GM23338 (cell line): ENCODE measurements at regions not wholly inside any gene's neighbourhood (a gene's known extent, or its start where the extent isn't known, plus 50 kb on each side); places are given as distances from the start of the nearest gene placed in this dataset.

Source experiments
- ATAC-seq: fragments of 200-7000 bp; cut with Tn5 transposase; 3 replicates; pipeline ENCODE4 v1.9.1; 2020
- DNase-seq: peaks from one replicate; pipeline ENCODE4 v3.0.0-alpha.2; 2015; ENCODE audit warnings: low spot score
- H2AFZ ChIP-seq: fragments of 200-600 bp; sonication (generic); 2 replicates; pipeline ENCODE4 v1.8.0; 2016; ENCODE audit warnings: antibody characterized with exemption, mild to moderate bottlenecking, moderate library complexity
- H3F3A ChIP-seq: fragments of 200-600 bp; sonication (generic); replicated peaks from 2 replicates; pipeline ENCODE4 v1.8.0; 2017; ENCODE audit warnings: antibody characterized with exemption, mixed run types, low read depth
- H3K27ac ChIP-seq: fragments of 200-600 bp; sonication (generic); 2 replicates; pipeline ENCODE4 v1.6.1; 2016; ENCODE audit warnings: low read depth
- H3K27me3 ChIP-seq: fragments of 200-600 bp; sonication (generic); 2 replicates; pipeline ENCODE4 v1.8.0; 2016; ENCODE audit warnings: mild to moderate bottlenecking, mixed run types, moderate library complexity; ENCODE audit not compliant: insufficient read depth
- H3K36me3 ChIP-seq: fragments of 200-600 bp; sonication (generic); 2 replicates; pipeline ENCODE4 v1.8.0; 2016; ENCODE audit warnings: mild to moderate bottlenecking; ENCODE audit not compliant: insufficient read depth
- H3K4me1 ChIP-seq: fragments of 200-600 bp; sonication (generic); 2 replicates; pipeline ENCODE4 v1.8.0; 2016; ENCODE audit warnings: mild to moderate bottlenecking, moderate library complexity; ENCODE audit not compliant: insufficient read depth
- H3K4me2 ChIP-seq: fragments of 200-600 bp; sonication (generic); 2 replicates; pipeline ENCODE4 v1.7.1; 2017; ENCODE audit warnings: mixed run types
- H3K4me3 ChIP-seq: fragments of 200-600 bp; sonication (generic); 2 replicates; pipeline ENCODE4 v1.6.1; 2016; ENCODE audit warnings: mixed run types
- H3K79me2 ChIP-seq: fragments of 200-600 bp; sonication (generic); replicated peaks from 2 replicates; pipeline ENCODE4 v1.8.0; 2017; ENCODE audit warnings: mild to moderate bottlenecking; ENCODE audit not compliant: insufficient read depth
- H3K9me2 ChIP-seq: fragments of 200-600 bp; sonication (generic); 2 replicates; pipeline ENCODE4 v1.8.0; 2017; ENCODE audit not compliant: insufficient read depth
- H4K20me1 ChIP-seq: fragments of 200-600 bp; sonication (generic); replicated peaks from 2 replicates; pipeline ENCODE4 v1.8.0; 2017; ENCODE audit warnings: mild to moderate bottlenecking; ENCODE audit not compliant: insufficient read depth
- H3K27ac Mint-ChIP-seq: 2 replicates; pipeline ENCODE4 v1.8.0; 2020; ENCODE audit warnings: inconsistent platforms, mild to moderate bottlenecking, moderate library complexity, mixed read lengths
- H3K27me3 Mint-ChIP-seq: 3 replicates; pipeline ENCODE4 v1.8.0; 2022; ENCODE audit warnings: low read depth, mild to moderate bottlenecking, moderate library complexity, mixed read lengths, inconsistent platforms; ENCODE audit not compliant: insufficient read depth, poor library complexity
- H3K36me3 Mint-ChIP-seq: 3 replicates; pipeline ENCODE4 v1.8.0; 2021; ENCODE audit warnings: low read depth, mild to moderate bottlenecking, inconsistent platforms, moderate library complexity, mixed read lengths
- H3K4me1 Mint-ChIP-seq: 3 replicates; pipeline ENCODE4 v1.8.0; 2020; ENCODE audit warnings: mild to moderate bottlenecking, inconsistent platforms, mixed read lengths
- H3K4me3 Mint-ChIP-seq: 3 replicates; pipeline ENCODE4 v1.8.0; 2021; ENCODE audit warnings: moderate library complexity, mild to moderate bottlenecking, inconsistent platforms, mixed read lengths
- H3K9me3 Mint-ChIP-seq: 3 replicates; pipeline ENCODE4 v1.8.0; 2020; ENCODE audit warnings: moderate library complexity, mild to moderate bottlenecking, inconsistent platforms, mixed read lengths
- CREB1 ChIP-seq: fragments of 250-450 bp; sonication (Bioruptor Pico); IDR thresholded peaks from 2 replicates; pipeline ENCODE4 v1.5.0; 2020; ENCODE audit warnings: low read depth, mild to moderate bottlenecking, moderate library complexity
- EZH2 ChIP-seq: fragments of 200-600 bp; sonication (generic); IDR thresholded peaks from one replicate; pipeline ENCODE4 v1.8.0; 2017; ENCODE audit warnings: antibody characterized with exemption, mild to moderate bottlenecking, low read depth; ENCODE audit not compliant: unreplicated experiment
- EZH2phosphoT487 ChIP-seq: fragments of 200-600 bp; sonication (generic); IDR thresholded peaks from one replicate; pipeline ENCODE4 v1.8.1; 2018; ENCODE audit warnings: antibody characterized with exemption; ENCODE audit not compliant: unreplicated experiment
- JUNB ChIP-seq: IDR thresholded peaks from one replicate; pipeline ENCODE4 v1.6.1; 2016; ENCODE audit warnings: antibody characterized with exemption; ENCODE audit not compliant: unreplicated experiment
- NANOG ChIP-seq: IDR thresholded peaks from 2 replicates; pipeline ENCODE4 v1.6.1; 2016; ENCODE audit warnings: antibody characterized with exemption, borderline replicate concordance
- POLR2AphosphoS5 ChIP-seq: IDR thresholded peaks from 2 replicates; pipeline ENCODE4 v1.6.1; 2016; ENCODE audit warnings: antibody characterized with exemption, low read depth
- STAT1 ChIP-seq: IDR thresholded peaks from one replicate; pipeline ENCODE4 v1.6.1; 2016; ENCODE audit warnings: antibody characterized with exemption; ENCODE audit not compliant: unreplicated experiment
- ZNF114 ChIP-seq: fragments of 250-450 bp; sonication (Bioruptor Pico); IDR thresholded peaks from 2 replicates; pipeline ENCODE4 v1.5.0; 2020; ENCODE audit warnings: mild to moderate bottlenecking, moderate library complexity
- ZNF331 ChIP-seq: fragments of 250-450 bp; sonication (Bioruptor Pico); IDR thresholded peaks from 2 replicates; pipeline ENCODE4 v1.5.0; 2020; ENCODE audit warnings: low read depth, mild to moderate bottlenecking, moderate library complexity
- TF ChIP-seq, protein P1 (sequence below): IDR thresholded peaks from 2 replicates; pipeline ENCODE4 v1.6.1; 2016; ENCODE audit warnings: antibody characterized with exemption
- TF ChIP-seq, protein P2 (sequence below), 2 experiments: fragments of 200-600 bp in 1 of 2; sonication (generic) in 1 of 2; conservative IDR thresholded peaks; 2 replicates each; pipeline versions ENCODE4 v1.5.1 to v1.6.1; 2016 to 2017; ENCODE audit warnings: antibody characterized with exemption in 2 of 2, low read depth in 2 of 2, mild to moderate bottlenecking in 2 of 2, moderate library complexity in 1 of 2
- TF ChIP-seq, protein P3 (sequence below): IDR thresholded peaks from one replicate; pipeline ENCODE4 v1.6.1; 2018; ENCODE audit warnings: antibody characterized with exemption; ENCODE audit not compliant: unreplicated experiment
- TF ChIP-seq, protein P4 (sequence below): fragments of 250-450 bp; sonication (Bioruptor Pico); IDR thresholded peaks from 2 replicates; pipeline ENCODE4 v1.5.0; 2020; ENCODE audit warnings: mild to moderate bottlenecking, moderate library complexity

DNA sequence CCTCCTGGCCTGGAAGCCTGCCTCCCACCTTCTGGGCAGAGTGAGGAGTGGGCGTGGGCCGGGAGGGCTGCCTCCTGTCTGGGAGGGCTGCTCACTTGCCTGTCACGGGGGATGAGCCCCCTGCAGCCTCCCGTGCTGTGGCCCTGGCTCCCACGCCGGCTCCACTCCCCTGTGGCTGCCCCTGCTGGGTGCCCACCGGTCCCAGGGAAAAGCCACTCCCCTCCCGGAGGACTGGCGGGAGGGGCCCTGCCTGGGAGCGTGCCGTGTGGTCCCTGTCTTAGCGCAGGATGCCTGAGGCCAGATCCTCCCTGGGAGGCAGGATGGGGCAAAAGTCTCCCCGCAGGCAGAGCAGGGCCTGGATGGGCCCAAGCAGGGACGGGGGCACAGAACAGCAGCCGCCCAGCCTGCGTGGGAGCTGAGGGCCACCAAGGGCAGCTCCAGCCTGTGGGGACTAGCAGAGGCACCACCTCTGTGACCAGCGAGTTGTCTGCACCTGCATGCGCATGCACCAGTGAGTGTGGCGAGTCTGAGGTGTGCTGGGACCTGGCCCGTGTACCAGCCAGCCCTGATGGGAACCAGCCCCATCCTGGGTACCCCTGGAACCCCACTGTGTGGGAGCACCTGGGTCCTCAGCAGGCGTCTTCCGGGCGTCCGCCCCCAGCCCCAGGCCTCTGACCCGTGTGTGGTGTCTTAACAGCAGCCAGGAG is 339.9 kb downstream of the SEC14L1 start:
- Histone ChIP-seq H3K4me2 (no peak overlapping the region), H3K79me2 (peaks cover 77% of the 10 kb centered on the region), H2AFZ (no peak overlapping the region), H3K9me2 (no peaks in the 10 kb centered on the region), H3K36me3 (no peaks in the 10 kb centered on the region), H3K4me3 (no peak overlapping the region), H3F3A (peaks cover 6% of the 10 kb centered on the region; the same call in 1 of the 2 replicates), H3K27ac (no peak overlapping the region; the same call in 1 of the 2 replicates), H3K27me3 (no peaks in the 10 kb centered on the region), H3K4me1 (peaks cover 34% of the 10 kb centered on the region), H4K20me1 (peaks cover 12% of the 10 kb centered on the region)
- ATAC-seq (peak; percentile 31), DNase-seq (no peak)
- Mint-ChIP-seq H3K36me3 (peaks cover 15% of the 10 kb centered on the region), H3K4me3 (no peak overlapping the region), H3K4me1 (peaks cover 42% of the 10 kb centered on the region), H3K27me3 (peaks cover 15% of the 10 kb centered on the region), H3K27ac (no peak overlapping the region), H3K9me3 (no peaks in the 10 kb centered on the region)
- no peak for TF ChIP-seq EZH2phosphoT487
- TF ChIP-seq, protein P1, sequence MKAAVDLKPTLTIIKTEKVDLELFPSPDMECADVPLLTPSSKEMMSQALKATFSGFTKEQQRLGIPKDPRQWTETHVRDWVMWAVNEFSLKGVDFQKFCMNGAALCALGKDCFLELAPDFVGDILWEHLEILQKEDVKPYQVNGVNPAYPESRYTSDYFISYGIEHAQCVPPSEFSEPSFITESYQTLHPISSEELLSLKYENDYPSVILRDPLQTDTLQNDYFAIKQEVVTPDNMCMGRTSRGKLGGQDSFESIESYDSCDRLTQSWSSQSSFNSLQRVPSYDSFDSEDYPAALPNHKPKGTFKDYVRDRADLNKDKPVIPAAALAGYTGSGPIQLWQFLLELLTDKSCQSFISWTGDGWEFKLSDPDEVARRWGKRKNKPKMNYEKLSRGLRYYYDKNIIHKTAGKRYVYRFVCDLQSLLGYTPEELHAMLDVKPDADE: no peak
- no peak for TF ChIP-seq EZH2
- TF ChIP-seq, protein P2, sequence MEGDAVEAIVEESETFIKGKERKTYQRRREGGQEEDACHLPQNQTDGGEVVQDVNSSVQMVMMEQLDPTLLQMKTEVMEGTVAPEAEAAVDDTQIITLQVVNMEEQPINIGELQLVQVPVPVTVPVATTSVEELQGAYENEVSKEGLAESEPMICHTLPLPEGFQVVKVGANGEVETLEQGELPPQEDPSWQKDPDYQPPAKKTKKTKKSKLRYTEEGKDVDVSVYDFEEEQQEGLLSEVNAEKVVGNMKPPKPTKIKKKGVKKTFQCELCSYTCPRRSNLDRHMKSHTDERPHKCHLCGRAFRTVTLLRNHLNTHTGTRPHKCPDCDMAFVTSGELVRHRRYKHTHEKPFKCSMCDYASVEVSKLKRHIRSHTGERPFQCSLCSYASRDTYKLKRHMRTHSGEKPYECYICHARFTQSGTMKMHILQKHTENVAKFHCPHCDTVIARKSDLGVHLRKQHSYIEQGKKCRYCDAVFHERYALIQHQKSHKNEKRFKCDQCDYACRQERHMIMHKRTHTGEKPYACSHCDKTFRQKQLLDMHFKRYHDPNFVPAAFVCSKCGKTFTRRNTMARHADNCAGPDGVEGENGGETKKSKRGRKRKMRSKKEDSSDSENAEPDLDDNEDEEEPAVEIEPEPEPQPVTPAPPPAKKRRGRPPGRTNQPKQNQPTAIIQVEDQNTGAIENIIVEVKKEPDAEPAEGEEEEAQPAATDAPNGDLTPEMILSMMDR (conservative IDR thresholded peaks at IDR 0.05; ENCODE audit: low read depth in 2 of 2): no peak
- TF ChIP-seq STAT1: no peak
- no peak for TF ChIP-seq ZNF114 (CRISPR knock-in tag)
- TF ChIP-seq POLR2AphosphoS5: no peak
- no peak for TF ChIP-seq JUNB
- TF ChIP-seq, protein P3, sequence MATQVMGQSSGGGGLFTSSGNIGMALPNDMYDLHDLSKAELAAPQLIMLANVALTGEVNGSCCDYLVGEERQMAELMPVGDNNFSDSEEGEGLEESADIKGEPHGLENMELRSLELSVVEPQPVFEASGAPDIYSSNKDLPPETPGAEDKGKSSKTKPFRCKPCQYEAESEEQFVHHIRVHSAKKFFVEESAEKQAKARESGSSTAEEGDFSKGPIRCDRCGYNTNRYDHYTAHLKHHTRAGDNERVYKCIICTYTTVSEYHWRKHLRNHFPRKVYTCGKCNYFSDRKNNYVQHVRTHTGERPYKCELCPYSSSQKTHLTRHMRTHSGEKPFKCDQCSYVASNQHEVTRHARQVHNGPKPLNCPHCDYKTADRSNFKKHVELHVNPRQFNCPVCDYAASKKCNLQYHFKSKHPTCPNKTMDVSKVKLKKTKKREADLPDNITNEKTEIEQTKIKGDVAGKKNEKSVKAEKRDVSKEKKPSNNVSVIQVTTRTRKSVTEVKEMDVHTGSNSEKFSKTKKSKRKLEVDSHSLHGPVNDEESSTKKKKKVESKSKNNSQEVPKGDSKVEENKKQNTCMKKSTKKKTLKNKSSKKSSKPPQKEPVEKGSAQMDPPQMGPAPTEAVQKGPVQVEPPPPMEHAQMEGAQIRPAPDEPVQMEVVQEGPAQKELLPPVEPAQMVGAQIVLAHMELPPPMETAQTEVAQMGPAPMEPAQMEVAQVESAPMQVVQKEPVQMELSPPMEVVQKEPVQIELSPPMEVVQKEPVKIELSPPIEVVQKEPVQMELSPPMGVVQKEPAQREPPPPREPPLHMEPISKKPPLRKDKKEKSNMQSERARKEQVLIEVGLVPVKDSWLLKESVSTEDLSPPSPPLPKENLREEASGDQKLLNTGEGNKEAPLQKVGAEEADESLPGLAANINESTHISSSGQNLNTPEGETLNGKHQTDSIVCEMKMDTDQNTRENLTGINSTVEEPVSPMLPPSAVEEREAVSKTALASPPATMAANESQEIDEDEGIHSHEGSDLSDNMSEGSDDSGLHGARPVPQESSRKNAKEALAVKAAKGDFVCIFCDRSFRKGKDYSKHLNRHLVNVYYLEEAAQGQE: no peak
- no peak for TF ChIP-seq NANOG
- TF ChIP-seq CREB1: no peak
- no peak for TF ChIP-seq ZNF331 (CRISPR knock-in tag)
- TF ChIP-seq, protein P4, sequence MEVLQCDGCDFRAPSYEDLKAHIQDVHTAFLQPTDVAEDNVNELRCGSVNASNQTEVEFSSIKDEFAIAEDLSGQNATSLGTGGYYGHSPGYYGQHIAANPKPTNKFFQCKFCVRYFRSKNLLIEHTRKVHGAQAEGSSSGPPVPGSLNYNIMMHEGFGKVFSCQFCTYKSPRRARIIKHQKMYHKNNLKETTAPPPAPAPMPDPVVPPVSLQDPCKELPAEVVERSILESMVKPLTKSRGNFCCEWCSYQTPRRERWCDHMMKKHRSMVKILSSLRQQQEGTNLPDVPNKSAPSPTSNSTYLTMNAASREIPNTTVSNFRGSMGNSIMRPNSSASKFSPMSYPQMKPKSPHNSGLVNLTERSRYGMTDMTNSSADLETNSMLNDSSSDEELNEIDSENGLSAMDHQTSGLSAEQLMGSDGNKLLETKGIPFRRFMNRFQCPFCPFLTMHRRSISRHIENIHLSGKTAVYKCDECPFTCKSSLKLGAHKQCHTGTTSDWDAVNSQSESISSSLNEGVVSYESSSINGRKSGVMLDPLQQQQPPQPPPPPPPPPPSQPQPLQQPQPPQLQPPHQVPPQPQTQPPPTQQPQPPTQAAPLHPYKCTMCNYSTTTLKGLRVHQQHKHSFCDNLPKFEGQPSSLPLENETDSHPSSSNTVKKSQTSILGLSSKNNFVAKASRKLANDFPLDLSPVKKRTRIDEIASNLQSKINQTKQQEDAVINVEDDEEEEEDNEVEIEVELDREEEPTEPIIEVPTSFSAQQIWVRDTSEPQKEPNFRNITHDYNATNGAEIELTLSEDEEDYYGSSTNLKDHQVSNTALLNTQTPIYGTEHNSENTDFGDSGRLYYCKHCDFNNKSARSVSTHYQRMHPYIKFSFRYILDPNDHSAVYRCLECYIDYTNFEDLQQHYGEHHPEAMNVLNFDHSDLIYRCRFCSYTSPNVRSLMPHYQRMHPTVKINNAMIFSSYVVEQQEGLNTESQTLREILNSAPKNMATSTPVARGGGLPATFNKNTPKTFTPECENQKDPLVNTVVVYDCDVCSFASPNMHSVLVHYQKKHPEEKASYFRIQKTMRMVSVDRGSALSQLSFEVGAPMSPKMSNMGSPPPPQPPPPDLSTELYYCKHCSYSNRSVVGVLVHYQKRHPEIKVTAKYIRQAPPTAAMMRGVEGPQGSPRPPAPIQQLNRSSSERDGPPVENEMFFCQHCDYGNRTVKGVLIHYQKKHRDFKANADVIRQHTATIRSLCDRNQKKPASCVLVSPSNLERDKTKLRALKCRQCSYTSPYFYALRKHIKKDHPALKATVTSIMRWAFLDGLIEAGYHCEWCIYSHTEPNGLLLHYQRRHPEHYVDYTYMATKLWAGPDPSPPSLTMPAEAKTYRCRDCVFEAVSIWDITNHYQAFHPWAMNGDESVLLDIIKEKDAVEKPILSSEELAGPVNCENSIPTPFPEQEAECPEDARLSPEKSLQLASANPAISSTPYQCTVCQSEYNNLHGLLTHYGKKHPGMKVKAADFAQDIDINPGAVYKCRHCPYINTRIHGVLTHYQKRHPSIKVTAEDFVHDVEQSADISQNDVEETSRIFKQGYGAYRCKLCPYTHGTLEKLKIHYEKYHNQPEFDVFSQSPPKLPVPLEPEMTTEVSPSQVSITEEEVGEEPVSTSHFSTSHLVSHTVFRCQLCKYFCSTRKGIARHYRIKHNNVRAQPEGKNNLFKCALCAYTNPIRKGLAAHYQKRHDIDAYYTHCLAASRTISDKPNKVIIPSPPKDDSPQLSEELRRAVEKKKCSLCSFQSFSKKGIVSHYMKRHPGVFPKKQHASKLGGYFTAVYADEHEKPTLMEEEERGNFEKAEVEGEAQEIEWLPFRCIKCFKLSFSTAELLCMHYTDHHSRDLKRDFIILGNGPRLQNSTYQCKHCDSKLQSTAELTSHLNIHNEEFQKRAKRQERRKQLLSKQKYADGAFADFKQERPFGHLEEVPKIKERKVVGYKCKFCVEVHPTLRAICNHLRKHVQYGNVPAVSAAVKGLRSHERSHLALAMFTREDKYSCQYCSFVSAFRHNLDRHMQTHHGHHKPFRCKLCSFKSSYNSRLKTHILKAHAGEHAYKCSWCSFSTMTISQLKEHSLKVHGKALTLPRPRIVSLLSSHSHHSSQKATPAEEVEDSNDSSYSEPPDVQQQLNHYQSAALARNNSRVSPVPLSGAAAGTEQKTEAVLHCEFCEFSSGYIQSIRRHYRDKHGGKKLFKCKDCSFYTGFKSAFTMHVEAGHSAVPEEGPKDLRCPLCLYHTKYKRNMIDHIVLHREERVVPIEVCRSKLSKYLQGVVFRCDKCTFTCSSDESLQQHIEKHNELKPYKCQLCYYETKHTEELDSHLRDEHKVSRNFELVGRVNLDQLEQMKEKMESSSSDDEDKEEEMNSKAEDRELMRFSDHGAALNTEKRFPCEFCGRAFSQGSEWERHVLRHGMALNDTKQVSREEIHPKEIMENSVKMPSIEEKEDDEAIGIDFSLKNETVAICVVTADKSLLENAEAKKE (CRISPR knock-in tag): no peak
